EL (cell line): ENCODE measurements at regions not wholly inside any gene's neighbourhood (a gene's known extent, or its start where the extent isn't known, plus 50 kb on each side); places are given as distances from the start of the nearest gene placed in this dataset.

Experiments used
- DNase-seq: peaks from one replicate; pipeline ENCODE4 v3.0.0-alpha.2; 2016

- no peak for DNase-seq
These were observed 713.4 kb downstream of the TBC1D32 start for GRCh38 chr6:120620900-120621299.

- no peak for DNase-seq
These were observed 719.0 kb downstream of the TBC1D32 start for GRCh38 chr6:120615238-120615637.

- no peak for DNase-seq
These were observed 719.6 kb downstream of the TBC1D32 start for GRCh38 chr6:120614723-120615122.

GRCh38 chr6:120608826-120609225, 725.5 kb downstream of the TBC1D32 start:
- peak; percentile 0 for DNase-seq

GRCh38 chr6:120606743-120607142, 727.5 kb downstream of the TBC1D32 start:
- DNase-seq = no peak

- DNase-seq = no peak
These were observed 729.8 kb downstream of the TBC1D32 start for GRCh38 chr6:120604510-120604909.

GRCh38 chr6:120590611-120591010, 743.7 kb downstream of the TBC1D32 start:
- no peak for DNase-seq

GRCh38 chr6:120588424-120588823, 745.9 kb downstream of the TBC1D32 start:
- no peak for DNase-seq

GRCh38 chr6:120587381-120587780, 746.9 kb downstream of the TBC1D32 start:
- no peak for DNase-seq

- DNase-seq = no peak
These were observed 750.0 kb downstream of the TBC1D32 start for GRCh38 chr6:120584111-120584760.

- DNase-seq = no peak
These were observed 758.2 kb downstream of the TBC1D32 start for GRCh38 chr6:120576061-120576460.

GRCh38 chr6:120569714-120570113, 764.6 kb downstream of the TBC1D32 start:
- DNase-seq = no peak

GRCh38 chr6:120564779-120565178, 769.5 kb downstream of the TBC1D32 start:
- DNase-seq = no peak

GRCh38 chr6:120558294-120558693, 776.0 kb downstream of the TBC1D32 start:
- no peak for DNase-seq

GRCh38 chr6:120557554-120557953, 776.7 kb downstream of the TBC1D32 start:
- no peak for DNase-seq

- DNase-seq = no peak
These were observed 777.8 kb downstream of the TBC1D32 start for GRCh38 chr6:120556491-120556890.

- DNase-seq = no peak
These were observed 780.9 kb downstream of the TBC1D32 start for GRCh38 chr6:120553353-120553752.

GRCh38 chr6:120545353-120545752, 788.9 kb downstream of the TBC1D32 start:
- no peak for DNase-seq

- DNase-seq = no peak
These were observed 799.3 kb downstream of the TBC1D32 start for GRCh38 chr6:120534954-120535353.

- no peak for DNase-seq
These were observed 807.7 kb downstream of the TBC1D32 start for GRCh38 chr6:120526576-120526975.

- no peak for DNase-seq
These were observed 819.7 kb downstream of the TBC1D32 start for GRCh38 chr6:120514544-120514943.

- no peak for DNase-seq
These were observed 822.6 kb downstream of the TBC1D32 start for GRCh38 chr6:120511712-120512111.

GRCh38 chr6:120498711-120499110, 835.6 kb downstream of the TBC1D32 start:
- DNase-seq = no peak

- DNase-seq = no peak
These were observed 837.6 kb downstream of the TBC1D32 start for GRCh38 chr6:120496661-120497060.

GRCh38 chr6:120493505-120493904, 840.8 kb downstream of the TBC1D32 start:
- no peak for DNase-seq
